Neuronal stem cell (in vitro differentiated cells): ENCODE measurements at regions not wholly inside any gene's neighbourhood (a gene's known extent, or its start where the extent isn't known, plus 50 kb on each side); places are given as distances from the start of the nearest gene placed in this dataset.

Experiments
- DNase-seq: peaks from one replicate; pipeline ENCODE4 v3.0.0-alpha.2; 2013; ENCODE audit warnings: low spot score
- H2AFZ ChIP-seq: one replicate; pipeline ENCODE4 v1.6.1; 2013; ENCODE audit warnings: mild to moderate bottlenecking, low read length, inconsistent platforms
- H2AK5ac ChIP-seq: 2 replicates; pipeline ENCODE4 v1.6.1; 2013; ENCODE audit warnings: low read depth, mild to moderate bottlenecking, inconsistent platforms, low read length, moderate library complexity, mixed read lengths
- H2BK120ac ChIP-seq: 2 replicates; pipeline ENCODE4 v1.6.1; 2013; ENCODE audit warnings: low read depth, mild to moderate bottlenecking, inconsistent platforms, low read length, moderate library complexity, mixed read lengths
- H2BK12ac ChIP-seq: one replicate; pipeline ENCODE4 v1.6.1; 2013; ENCODE audit warnings: low read length, inconsistent platforms
- H2BK15ac ChIP-seq: 2 replicates; pipeline ENCODE4 v1.6.1; 2013; ENCODE audit warnings: mild to moderate bottlenecking, low read length, inconsistent platforms, mixed read lengths
- H2BK5ac ChIP-seq: one replicate; pipeline ENCODE4 v1.6.1; 2013; ENCODE audit warnings: inconsistent platforms, mild to moderate bottlenecking, low read length, moderate library complexity
- H3K14ac ChIP-seq: one replicate; pipeline ENCODE4 v1.6.1; 2013; ENCODE audit warnings: low read length, inconsistent platforms
- H3K18ac ChIP-seq: 2 replicates; pipeline ENCODE4 v1.6.1; 2013; ENCODE audit warnings: low read length, inconsistent platforms
- H3K23ac ChIP-seq: 2 replicates; pipeline ENCODE4 v1.6.1; 2013; ENCODE audit warnings: low read depth, mild to moderate bottlenecking, mixed read lengths, low read length, inconsistent platforms; ENCODE audit not compliant: poor library complexity
- H3K27ac ChIP-seq: replicated peaks from 3 replicates; pipeline ENCODE4 v1.5.1; 2013; ENCODE audit warnings: low read length, inconsistent platforms
- H3K27me3 ChIP-seq, 3 experiments: 2 replicates each; pipeline ENCODE4 v1.6.1; 2013; ENCODE audit warnings: low read length in 3 of 3, mild to moderate bottlenecking in 2 of 3, inconsistent platforms in 1 of 3, low read depth in 1 of 3, mixed read lengths in 1 of 3, moderate library complexity in 1 of 3; ENCODE audit not compliant: control insufficient read depth in 3 of 3, insufficient read depth in 3 of 3
- H3K36me3 ChIP-seq, 2 donors: replicated peaks in 1 of 2; 2 replicates each; pipeline ENCODE4 v1.6.1; 2013; ENCODE audit warnings: low read length in 2 of 2; ENCODE audit not compliant: control insufficient read depth in 2 of 2, insufficient read depth in 2 of 2
- H3K4ac ChIP-seq: 2 replicates; pipeline ENCODE4 v1.6.1; 2013; ENCODE audit warnings: inconsistent platforms, mild to moderate bottlenecking, low read length, moderate library complexity
- H3K4me1 ChIP-seq, 2 donors: 1 replicate in 1 of 2; 2 replicates in 1 of 2; pipeline ENCODE4 v1.6.1; 2013; ENCODE audit warnings: low read length in 2 of 2, low read depth in 1 of 2; ENCODE audit not compliant: control insufficient read depth in 2 of 2, insufficient read depth in 1 of 2
- H3K4me2 ChIP-seq: one replicate; pipeline ENCODE4 v1.6.1; 2013; ENCODE audit warnings: mild to moderate bottlenecking, low read length, inconsistent platforms; ENCODE audit not compliant: insufficient read depth, poor library complexity, severe bottlenecking
- H3K4me3 ChIP-seq, 2 donors: 2 replicates each; pipeline ENCODE4 v1.5.1; 2013; ENCODE audit warnings: low read length in 2 of 2, mild to moderate bottlenecking in 2 of 2, inconsistent platforms in 1 of 2, moderate library complexity in 1 of 2
- H3K79me1 ChIP-seq: one replicate; pipeline ENCODE4 v1.6.1; 2013; ENCODE audit warnings: low read depth, mild to moderate bottlenecking, inconsistent platforms, low read length, moderate library complexity
- H3K9ac ChIP-seq: one replicate; pipeline ENCODE4 v1.6.1; 2013; ENCODE audit warnings: mild to moderate bottlenecking, low read depth, low read length, inconsistent platforms; ENCODE audit not compliant: poor library complexity
- H3K9me3 ChIP-seq, 2 donors: replicated peaks in 1 of 2; 2 replicates each; pipeline versions ENCODE3 to v1.6.1; 2013; ENCODE audit warnings: low read length in 2 of 2, mild to moderate bottlenecking in 2 of 2, inconsistent platforms in 1 of 2, low read depth in 1 of 2, mixed read lengths in 1 of 2, moderate library complexity in 1 of 2; ENCODE audit not compliant: control insufficient read depth in 2 of 2, insufficient read depth in 1 of 2
- H4K8ac ChIP-seq: one replicate; pipeline ENCODE4 v1.6.1; 2013; ENCODE audit warnings: low read depth, mild to moderate bottlenecking, inconsistent platforms, low read length, moderate library complexity
- H4K91ac ChIP-seq: one replicate; pipeline ENCODE4 v1.6.1; 2013; ENCODE audit warnings: low read length, low read depth, mild to moderate bottlenecking, inconsistent platforms; ENCODE audit not compliant: poor library complexity
- WGBS, 2 donors: extraction: QIAGEN DNeasy Blood & Tissue Kit; methylation state at CpG; one replicate each; pipeline ENCODE4 v1.1.7; 2013; ENCODE audit warnings: missing lambda C conversion rate in 2 of 2, mixed read lengths in 1 of 2; ENCODE audit not compliant: insufficient read length in 2 of 2, insufficient replicate concordance in 1 of 2; ENCODE audit errors: extremely low coverage in 2 of 2; 5-methylcytosine and 5-hydroxymethylcytosine counted together

GRCh38 chr2:83915381-83915780 lies 543.7 kb downstream of the SUCLG1 start:
- Histone ChIP-seq H3K4me1 (no peaks in the 10 kb centered on the region), H4K91ac (no peak overlapping the region), H4K8ac (no peak overlapping the region), H2AK5ac (no peak overlapping the region), H3K36me3 (no peaks in the 10 kb centered on the region), H3K4me3 (no peak overlapping the region), H2BK15ac (no peak overlapping the region), H3K79me1 (no peaks in the 10 kb centered on the region), H3K23ac (no peak overlapping the region), H3K18ac (no peak overlapping the region), H3K14ac (no peak overlapping the region), H2AFZ (no peak overlapping the region), H3K27me3 (no peaks in the 10 kb centered on the region), H3K4me2 (no peak overlapping the region), H3K9me3 (no peaks in the 10 kb centered on the region), H3K9ac (no peak overlapping the region), H3K4ac (no peak overlapping the region), H2BK12ac (no peak overlapping the region), H2BK120ac (no peak overlapping the region), H2BK5ac (no peak overlapping the region), H3K27ac (no peak overlapping the region)
- DNase-seq = no peak

GRCh38 chr2:83908750-83909149 lies 550.3 kb downstream of the SUCLG1 start:
- H3K23ac ChIP-seq = no peak overlapping the region
- H3K9me3 ChIP-seq = peaks cover 0 to 2% of the 10 kb centered on the region in 2 donors
- no peak overlapping the region for H2BK12ac ChIP-seq
- H3K36me3 ChIP-seq = no peaks in the 10 kb centered on the region
- H3K4me1 ChIP-seq = peaks cover 0 to 2% of the 10 kb centered on the region in 2 donors
- no peak overlapping the region for H3K14ac ChIP-seq
- H3K27ac ChIP-seq = no peak overlapping the region
- no peak overlapping the region for H2AFZ ChIP-seq
- no peak overlapping the region for H2BK5ac ChIP-seq
- DNase-seq = no peak
- no peak overlapping the region for H3K18ac ChIP-seq
- H3K4ac ChIP-seq = no peak overlapping the region
- no peak overlapping the region for H3K4me2 ChIP-seq
- H2BK15ac ChIP-seq = no peak overlapping the region
- H4K91ac ChIP-seq = no peak overlapping the region
- H3K79me1 ChIP-seq = no peaks in the 10 kb centered on the region
- no peaks in the 10 kb centered on the region for H3K27me3 ChIP-seq
- H4K8ac ChIP-seq = no peak overlapping the region
- no peak overlapping the region for H2AK5ac ChIP-seq
- no peak overlapping the region for H3K9ac ChIP-seq
- H2BK120ac ChIP-seq = no peak overlapping the region
- H3K4me3 ChIP-seq = no peak overlapping the region

GRCh38 chr2:83901317-83901716 lies 557.8 kb downstream of the SUCLG1 start:
- no peaks in the 10 kb centered on the region for H3K36me3 ChIP-seq
- H2AK5ac ChIP-seq = no peak overlapping the region
- DNase-seq = no peak
- no peak overlapping the region for H4K8ac ChIP-seq
- no peak overlapping the region for H2BK120ac ChIP-seq
- H3K14ac ChIP-seq = no peak overlapping the region
- H4K91ac ChIP-seq = no peak overlapping the region
- no peaks in the 10 kb centered on the region for H3K79me1 ChIP-seq
- H3K9me3 ChIP-seq = no peaks in the 10 kb centered on the region
- H3K18ac ChIP-seq = no peak overlapping the region
- H3K4me1 ChIP-seq = peaks cover 0 to 2% of the 10 kb centered on the region in 2 donors
- no peak overlapping the region for H2AFZ ChIP-seq
- no peak overlapping the region for H3K4me3 ChIP-seq
- no peak overlapping the region for H3K4me2 ChIP-seq
- no peak overlapping the region for H3K23ac ChIP-seq
- H2BK5ac ChIP-seq = no peak overlapping the region
- no peak overlapping the region for H3K9ac ChIP-seq
- H3K27me3 ChIP-seq = no peaks in the 10 kb centered on the region
- H3K4ac ChIP-seq = no peak overlapping the region
- H2BK15ac ChIP-seq = no peak overlapping the region
- WGBS, 2 donors = no CpG with 5 or more reads among the region's 3 CpGs
- no peak overlapping the region for H3K27ac ChIP-seq
- no peak overlapping the region for H2BK12ac ChIP-seq

- Histone ChIP-seq H2BK5ac (no peak overlapping the region), H3K27ac (no peak overlapping the region), H3K9ac (no peak overlapping the region), H3K9me3 (no peaks in the 10 kb centered on the region), H3K4me3 (no peak overlapping the region), H3K79me1 (no peaks in the 10 kb centered on the region), H4K8ac (no peak overlapping the region), H2BK120ac (no peak overlapping the region), H3K27me3 (no peaks in the 10 kb centered on the region), H2BK15ac (no peak overlapping the region), H3K36me3 (no peaks in the 10 kb centered on the region), H2AFZ (no peak overlapping the region), H2BK12ac (no peak overlapping the region), H2AK5ac (no peak overlapping the region), H3K4me1 (peaks cover 0 to 2% of the 10 kb centered on the region in 2 donors), H3K14ac (no peak overlapping the region), H4K91ac (no peak overlapping the region), H3K23ac (no peak overlapping the region), H3K4ac (no peak overlapping the region), H3K18ac (no peak overlapping the region), H3K4me2 (no peak overlapping the region)
- DNase-seq = no peak
- WGBS, 2 donors = no CpG with 5 or more reads among the region's 1 CpG
These were observed 558.2 kb downstream of the SUCLG1 start for GRCh38 chr2:83900862-83901261.
